GM19043 (cell line): ENCODE measurements at regions not wholly inside any gene's neighbourhood (a gene's known extent, or its start where the extent isn't known, plus 50 kb on each side); places are given as distances from the start of the nearest gene placed in this dataset.

Source experiments
- ATAC-seq: cut with Tn5 transposase; IDR thresholded peaks from one replicate; pipeline ENCODE4 v1.9.1; 2021; ENCODE audit warnings: low read depth; ENCODE audit not compliant: unreplicated experiment

DNA sequence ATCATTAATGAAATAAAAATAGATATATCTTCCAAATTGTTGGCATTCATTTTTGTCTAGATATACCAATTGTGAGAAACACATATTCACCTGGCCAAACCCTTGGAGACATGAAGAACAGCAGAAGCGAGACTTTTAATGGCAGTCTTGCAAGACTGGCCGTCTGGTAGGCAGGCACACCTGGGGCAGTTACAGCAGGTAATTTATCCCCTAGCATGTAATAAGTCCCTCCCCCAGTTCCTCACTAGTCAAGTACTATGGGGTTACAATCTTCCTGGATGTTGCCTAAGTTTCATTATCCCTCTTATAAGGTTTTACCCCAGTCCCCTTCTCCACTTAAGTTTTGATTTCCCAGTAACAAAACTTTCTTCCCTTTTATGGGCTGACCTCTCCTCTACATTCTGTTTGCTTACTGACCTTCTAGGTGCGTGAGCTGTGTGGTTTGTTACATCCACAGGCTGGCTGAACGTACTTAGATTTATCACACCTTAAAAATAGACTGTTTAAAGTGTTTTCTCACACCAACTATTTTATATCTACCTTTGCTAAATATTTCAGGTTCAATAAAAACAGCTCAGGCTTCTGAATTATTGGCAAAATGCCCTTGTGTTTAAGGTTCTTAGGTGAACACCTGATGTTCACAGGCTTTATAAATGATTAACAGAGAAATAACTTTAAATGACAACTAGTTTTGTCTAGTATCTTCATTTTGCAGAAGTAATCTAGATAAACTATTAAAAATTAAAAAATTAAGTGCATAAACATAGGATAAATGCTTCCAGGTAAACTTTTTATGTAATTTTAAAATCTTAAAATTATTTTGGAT lies 365.0 kb upstream of the TFPI start:
- ATAC-seq: no peak

DNA sequence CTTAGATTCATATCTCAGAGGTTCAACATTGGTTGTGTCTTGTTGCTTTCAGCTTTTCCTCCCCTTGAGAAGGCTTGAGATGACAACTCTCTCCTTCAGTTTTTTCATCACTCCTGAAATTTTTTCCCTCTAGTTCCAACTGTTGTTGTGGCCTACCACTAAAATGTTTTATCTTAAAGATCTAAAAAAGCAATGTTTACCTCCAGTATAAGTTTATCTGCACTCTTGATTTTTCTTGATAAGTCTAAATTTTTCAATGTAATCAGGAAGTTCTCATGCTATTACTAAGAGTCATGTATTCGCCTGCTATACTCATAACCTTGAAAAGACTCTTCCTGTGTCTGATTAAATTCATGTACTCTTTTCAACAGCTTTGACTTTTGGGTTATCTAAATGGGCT lies 366.3 kb upstream of the TFPI start:
- no peak for ATAC-seq

GRCh38 chr2:187922846-187923245 lies 368.6 kb upstream of the TFPI start:
- no peak for ATAC-seq

- no peak for ATAC-seq
Measured at GRCh38 chr2:187924293-187924692, 367.4 kb upstream of the GULP1 start.

DNA sequence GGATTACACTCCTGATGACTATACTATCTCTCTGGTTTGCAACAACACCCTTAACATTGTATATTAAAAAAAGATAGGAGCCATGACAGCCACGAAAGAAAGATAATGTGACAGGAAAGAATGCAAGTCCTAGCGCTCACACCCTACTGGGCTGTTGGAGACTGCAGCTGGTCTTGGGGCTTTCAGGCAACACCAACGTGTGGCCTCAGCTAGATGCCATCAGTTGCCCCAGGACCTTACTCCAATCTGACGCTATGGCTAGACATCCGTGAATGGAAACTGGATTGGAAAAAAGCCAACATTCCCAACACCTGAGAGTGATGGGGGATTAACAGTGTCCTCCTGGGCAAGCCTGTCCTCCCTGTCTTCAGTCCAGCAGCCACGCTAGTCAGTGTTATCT lies 357.4 kb upstream of the GULP1 start:
- ATAC-seq: no peak

GRCh38 chr2:187934692-187935091 lies 357.0 kb upstream of the GULP1 start:
- ATAC-seq: no peak

- ATAC-seq: no peak
Measured at GRCh38 chr2:187935126-187935525, 356.5 kb upstream of the GULP1 start.

- ATAC-seq: no peak
Measured at GRCh38 chr2:187936228-187936627, 355.4 kb upstream of the GULP1 start.

DNA sequence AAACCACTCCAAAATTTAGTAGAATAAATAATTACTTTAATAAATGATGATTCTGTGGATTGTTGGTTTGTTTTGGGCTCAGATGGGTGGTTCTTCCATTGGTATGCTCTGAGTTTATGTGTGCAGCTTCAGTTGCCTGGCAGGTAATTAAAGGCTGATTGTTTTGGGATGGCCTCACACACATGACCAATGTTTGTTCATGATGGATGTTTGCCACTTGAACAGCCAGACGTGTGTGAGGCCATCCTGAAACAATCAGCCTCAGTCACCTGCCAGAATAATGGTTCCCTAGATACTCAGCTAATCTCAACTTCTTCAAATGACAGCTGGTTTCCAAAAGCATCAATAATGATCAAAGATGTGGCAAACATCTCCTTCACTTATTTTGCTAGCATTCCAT lies 352.5 kb upstream of the GULP1 start:
- no peak for ATAC-seq

DNA sequence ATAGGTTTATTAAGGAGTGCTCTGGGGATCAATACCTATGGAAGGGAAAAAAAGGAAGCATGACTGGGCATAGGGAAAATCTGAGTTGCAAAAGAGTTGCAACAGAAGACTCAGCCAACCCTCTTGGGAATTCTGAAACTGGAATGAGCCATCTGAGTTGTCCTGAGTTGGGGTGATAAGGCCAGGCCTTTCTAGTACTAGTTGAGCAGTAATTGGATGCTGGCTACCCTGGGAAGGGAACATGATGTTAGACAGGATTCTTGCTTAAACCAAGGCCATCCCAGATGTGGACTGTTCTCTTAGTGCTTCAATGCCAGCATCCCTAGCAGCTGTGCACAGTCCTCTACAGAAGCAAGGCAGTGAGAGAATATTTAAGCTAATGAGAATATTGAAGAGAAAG lies 348.8 kb upstream of the GULP1 start:
- no peak for ATAC-seq

DNA sequence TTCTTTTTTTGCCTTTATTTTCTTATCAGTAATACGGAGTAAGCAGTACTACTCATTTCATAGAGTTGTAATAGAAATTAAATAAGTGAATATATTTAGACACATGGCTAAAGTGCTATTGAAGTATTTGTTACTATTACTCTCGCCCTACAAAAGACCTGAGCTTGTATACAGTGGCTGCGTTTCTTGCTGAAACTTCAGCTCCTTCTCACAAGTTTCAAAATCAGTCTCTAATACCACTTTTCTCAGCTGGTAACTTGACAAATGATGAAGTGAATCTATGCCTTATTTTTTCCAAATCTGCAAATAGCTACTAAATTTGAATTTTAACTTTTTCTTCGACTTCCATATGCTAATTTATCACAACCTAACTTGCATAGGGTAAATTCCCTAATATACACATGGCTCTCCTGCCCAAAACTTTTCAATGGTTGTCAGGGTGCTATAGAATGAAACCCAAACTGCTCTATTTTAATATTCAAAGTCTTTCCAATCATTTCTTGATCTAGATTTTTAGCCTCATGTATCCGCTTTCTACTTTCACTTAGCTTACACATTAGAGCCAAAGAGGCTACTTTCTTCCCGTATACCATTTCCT lies 347.8 kb upstream of the GULP1 start:
- ATAC-seq: no peak

DNA sequence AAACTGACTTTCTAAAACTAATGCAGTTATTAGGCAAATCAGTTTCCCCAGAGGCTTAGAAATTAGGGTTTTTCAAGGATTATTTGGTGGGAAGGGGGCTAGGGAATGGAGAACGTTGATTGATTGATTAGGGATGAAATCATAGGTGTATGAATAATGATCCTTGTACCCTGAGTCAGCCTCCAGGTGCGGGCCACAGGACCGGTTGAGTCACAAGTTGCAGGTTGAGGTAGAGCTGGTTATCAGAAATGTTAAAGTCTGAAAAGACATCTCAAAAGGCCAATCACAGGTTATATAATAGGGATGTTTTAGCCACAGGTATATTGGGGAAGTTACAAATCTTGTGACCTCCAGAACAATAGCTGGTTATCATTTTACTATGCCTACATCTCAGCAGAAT lies 341.8 kb upstream of the GULP1 start:
- no peak for ATAC-seq

DNA sequence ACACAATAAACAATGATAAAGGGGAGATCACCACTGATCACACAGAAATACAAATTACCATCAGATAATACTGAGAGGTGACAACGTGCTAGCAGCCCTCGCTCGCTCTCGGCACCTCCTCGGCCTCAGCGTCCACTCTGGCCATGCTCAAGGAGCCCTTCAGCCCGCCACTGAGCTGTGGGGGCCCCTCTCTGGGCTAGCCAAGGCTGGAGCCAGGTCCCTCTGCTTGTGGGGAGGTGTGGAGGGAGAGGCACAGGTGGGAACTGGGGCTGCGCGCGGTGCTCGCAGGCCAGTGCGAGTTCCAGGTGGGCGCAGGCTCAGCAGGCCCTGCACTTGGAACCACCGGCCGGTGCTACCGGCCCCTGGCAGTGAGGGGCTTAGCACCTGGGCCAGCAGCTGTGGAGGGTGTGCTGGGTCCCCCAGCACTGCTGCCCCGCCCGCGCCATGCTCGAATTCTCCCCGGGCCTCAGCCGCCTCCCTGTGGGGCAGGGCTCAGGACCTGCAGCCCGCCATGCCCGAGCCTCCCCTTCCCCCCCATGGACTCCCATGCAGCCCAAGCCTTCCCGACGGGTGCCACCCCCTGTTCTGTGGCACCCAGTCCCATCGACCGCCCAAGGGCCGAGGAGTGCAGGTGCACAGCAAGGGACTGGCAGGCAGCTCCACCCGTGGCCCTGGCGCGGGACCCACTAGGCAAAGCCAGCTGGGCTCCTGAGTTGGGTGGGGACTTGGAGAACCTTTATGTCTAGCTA lies 340.0 kb upstream of the GULP1 start:
- ATAC-seq: no peak

DNA sequence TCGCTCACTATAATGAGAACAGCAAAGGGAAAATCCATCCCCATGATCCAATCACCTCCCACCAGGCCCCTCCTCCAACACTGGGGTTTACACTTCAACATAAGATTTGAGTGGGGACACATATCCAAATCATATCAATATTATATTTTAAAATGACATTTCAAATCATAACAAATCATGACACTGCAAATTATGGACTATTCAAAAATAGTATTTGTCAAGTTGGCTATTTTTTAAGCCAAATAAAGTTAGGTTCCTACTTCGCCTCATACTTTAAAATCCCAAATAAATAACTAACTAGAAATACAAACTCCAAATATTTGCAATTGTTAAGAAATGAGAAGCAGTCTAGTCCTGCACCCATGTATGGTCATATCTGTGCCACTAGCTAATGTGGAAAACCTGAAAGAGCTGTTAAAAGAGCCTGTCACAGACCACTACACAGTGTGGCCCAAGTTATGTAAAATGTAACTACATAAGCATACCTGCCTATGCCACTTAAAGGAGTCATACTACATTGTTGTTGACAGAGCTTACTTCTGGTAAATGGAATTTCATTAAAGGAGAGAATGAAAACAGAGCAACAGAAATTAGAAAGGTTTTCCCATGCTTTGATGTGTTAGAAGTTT lies 334.7 kb upstream of the GULP1 start:
- ATAC-seq: no peak

DNA sequence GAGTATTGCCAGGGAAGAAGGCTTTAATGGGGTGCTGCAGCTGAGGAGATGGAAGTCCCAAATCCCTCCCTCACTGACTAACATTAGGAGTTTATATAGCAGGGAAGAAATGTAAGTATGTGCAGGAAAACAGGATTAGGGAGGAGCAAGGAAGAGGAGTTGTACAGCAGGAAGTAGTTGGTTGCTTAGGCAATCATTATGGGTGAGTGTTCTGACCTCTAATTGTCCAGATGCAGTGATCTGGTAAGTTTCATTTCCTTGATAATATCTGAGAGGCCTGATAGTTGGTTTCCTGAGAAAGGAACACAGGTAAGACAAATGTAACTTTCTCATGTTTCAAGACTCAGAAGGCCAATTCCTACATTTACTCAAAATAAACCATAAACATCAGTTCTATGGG lies 331.9 kb upstream of the GULP1 start:
- ATAC-seq: no peak

DNA sequence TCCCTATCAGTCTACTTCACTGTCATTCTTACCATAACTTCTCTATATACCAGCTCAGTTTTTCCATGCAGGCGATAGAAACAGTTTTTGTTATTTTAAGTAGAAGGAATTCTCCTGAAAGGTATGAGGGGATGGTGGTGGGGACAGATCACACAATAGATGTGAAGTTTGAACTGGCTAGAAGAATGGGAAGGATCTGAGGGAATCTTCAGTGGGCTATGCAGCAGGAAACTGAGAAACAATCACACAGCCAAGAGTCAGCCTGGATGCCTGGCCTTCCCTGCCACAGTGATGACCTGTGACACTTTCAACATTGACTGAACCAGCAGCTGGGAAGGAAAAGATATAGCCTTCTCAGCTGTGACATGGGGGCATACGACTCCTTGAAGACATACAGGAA lies 329.1 kb upstream of the GULP1 start:
- ATAC-seq: no peak

DNA sequence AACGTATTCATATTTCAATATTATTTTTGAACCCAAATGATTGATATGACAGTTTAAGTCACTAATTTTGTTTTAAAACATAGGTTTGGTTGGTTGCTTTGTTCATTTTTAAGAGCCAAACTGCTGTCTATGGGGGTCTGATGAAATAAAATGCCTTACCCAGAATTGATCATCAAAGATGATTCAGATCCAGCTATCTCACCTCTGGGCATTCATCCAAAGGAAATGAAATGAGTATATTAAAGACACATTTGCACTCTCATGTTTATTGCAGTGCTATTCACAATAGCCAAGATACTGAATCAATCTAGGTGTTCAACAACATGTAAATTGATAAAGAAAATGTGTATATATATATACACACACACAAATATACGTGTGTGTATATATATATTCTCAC lies 326.9 kb upstream of the GULP1 start:
- ATAC-seq: no peak

GRCh38 chr2:187966924-187967323 lies 324.8 kb upstream of the GULP1 start:
- ATAC-seq: no peak

DNA sequence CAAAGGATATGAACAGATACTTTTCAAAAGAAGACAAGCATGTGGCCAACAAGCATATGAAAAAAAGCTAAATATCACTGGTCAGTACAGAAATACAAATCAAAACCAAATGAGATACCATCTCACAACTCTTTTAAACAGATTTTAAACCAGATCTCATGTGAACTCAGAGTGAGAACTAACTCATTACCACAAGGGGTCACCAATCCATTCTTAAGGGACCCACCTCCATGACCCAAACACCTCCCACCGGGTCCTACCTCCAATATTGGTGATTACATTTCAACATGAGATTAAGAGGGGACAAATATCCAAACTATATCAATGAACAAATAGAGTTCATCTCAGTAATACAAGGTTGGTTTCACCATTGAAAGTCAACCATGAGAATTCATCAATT lies 319.8 kb upstream of the GULP1 start:
- ATAC-seq: no peak

DNA sequence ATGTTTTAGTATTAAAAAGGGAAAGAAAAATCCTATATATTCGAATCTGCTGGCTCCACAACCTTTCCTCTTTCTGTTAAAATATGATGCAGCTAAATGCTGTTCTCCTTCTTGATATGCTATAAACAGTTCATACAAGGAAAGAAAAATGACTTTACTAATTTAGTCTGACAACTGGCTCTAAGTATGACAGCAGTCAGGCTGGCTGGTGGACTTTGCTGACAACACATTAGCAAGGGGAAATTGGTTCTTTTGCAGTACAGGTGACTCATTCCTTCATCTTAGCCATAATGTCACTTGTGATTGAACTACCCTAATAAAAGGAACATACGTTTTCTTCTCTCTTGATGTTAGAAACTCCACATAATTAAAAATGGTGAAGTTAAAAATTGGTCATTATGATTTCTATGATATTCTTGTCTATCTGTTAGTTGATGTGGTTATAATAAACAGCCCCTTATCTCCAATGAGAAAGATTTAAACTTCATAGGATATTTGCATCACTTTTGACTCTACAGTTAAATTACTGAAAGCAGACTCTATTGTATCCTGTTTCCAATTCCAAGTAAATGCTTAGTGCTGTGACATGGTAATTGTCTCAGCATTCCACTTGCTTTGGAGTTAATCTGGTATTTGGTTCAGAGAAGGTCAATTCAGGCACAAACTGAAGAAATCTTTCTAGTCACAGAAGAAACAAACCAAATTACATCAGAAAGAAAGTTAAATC lies 315.3 kb upstream of the GULP1 start:
- ATAC-seq: no peak

DNA sequence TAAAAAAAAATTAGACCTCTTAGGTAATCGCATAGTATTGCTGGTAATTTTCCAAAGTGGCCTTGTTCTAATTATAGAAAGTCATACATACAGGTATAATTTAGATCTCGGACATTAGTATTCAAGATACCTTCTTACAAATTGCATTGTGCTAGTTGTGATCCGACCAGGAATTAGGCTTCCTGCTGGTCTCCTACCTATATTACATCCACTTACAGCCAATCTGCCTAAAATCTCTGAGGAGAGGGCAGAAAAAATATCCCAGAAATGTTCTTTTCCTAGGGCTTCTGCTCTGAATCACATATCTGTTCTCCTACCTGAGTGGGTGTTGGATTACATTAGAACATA lies 314.7 kb upstream of the GULP1 start:
- no peak for ATAC-seq
